BE2C (cell line): ENCODE measurements at regions not wholly inside any gene's neighbourhood (a gene's known extent, or its start where the extent isn't known, plus 50 kb on each side); places are given as distances from the start of the nearest gene placed in this dataset.
"Not testable (repeated sequence)": the region's sequence is repeated elsewhere in the genome, so short reads cannot be mapped to it uniquely, and the experiment has no call there.

ENCODE experiments used
- DNase-seq: peaks from one replicate; pipeline ENCODE4 v3.0.0-alpha.2; 2020
- H3K27me3 ChIP-seq: fragments of 250-450 bp; sonication (Bioruptor Pico); 2 replicates; pipeline ENCODE4 v1.5.1; 2020; ENCODE audit warnings: mild to moderate bottlenecking
- H3K36me3 ChIP-seq: fragments of 250-450 bp; sonication (Bioruptor Pico); 2 replicates; pipeline ENCODE4 v1.5.1; 2020; ENCODE audit warnings: mild to moderate bottlenecking
- H3K4me1 ChIP-seq: fragments of 250-450 bp; sonication (Bioruptor Pico); 2 replicates; pipeline ENCODE4 v1.5.1; 2020
- H3K4me3 ChIP-seq: 2 replicates; pipeline ENCODE4 v1.5.1; 2011; ENCODE audit warnings: low read depth, low read length
- H3K9me3 ChIP-seq: fragments of 250-450 bp; sonication (Bioruptor Pico); 2 replicates; pipeline ENCODE4 v1.5.1; 2020
- TF ChIP-seq, protein P1 (sequence below): IDR thresholded peaks from 2 replicates; pipeline ENCODE4 v1.5.1; 2012; ENCODE audit warnings: mild to moderate bottlenecking, low read depth, low read length

GRCh38 chr3:10109-10996, 186.2 kb upstream of the CHL1 start:
- H3K36me3 ChIP-seq, DNase-seq, H3K27me3 ChIP-seq, H3K4me3 ChIP-seq, H3K4me1 ChIP-seq, H3K9me3 ChIP-seq: not testable (repeated sequence)

DNA sequence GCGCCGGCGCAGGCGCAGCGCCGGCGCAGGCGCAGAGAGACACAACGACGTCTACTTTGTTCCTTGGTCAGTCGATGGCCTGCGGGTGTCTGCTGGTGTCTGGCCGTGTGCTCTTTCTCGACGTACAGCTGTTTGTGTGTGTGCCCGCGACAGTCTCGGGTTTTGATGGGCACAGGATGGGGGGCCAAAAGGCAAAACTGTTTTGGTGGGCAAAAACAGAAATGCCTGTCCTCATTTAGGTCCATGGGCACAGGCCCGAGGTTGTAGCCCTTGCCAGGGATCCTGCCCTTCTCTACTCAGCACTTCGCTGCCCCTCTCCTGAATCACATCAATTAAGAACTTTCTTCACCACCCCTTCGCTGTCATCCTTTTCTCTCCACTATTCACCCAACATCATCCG, 184.8 kb upstream of the CHL1 start:
- Histone ChIP-seq H3K27me3 (no peaks in the 10 kb centered on the region), H3K4me1 (no peaks in the 10 kb centered on the region), H3K9me3 (no peaks in the 10 kb centered on the region), H3K4me3 (peak overlapping the region; percentile 37), H3K36me3 (no peaks in the 10 kb centered on the region)
- TF ChIP-seq, protein P1, sequence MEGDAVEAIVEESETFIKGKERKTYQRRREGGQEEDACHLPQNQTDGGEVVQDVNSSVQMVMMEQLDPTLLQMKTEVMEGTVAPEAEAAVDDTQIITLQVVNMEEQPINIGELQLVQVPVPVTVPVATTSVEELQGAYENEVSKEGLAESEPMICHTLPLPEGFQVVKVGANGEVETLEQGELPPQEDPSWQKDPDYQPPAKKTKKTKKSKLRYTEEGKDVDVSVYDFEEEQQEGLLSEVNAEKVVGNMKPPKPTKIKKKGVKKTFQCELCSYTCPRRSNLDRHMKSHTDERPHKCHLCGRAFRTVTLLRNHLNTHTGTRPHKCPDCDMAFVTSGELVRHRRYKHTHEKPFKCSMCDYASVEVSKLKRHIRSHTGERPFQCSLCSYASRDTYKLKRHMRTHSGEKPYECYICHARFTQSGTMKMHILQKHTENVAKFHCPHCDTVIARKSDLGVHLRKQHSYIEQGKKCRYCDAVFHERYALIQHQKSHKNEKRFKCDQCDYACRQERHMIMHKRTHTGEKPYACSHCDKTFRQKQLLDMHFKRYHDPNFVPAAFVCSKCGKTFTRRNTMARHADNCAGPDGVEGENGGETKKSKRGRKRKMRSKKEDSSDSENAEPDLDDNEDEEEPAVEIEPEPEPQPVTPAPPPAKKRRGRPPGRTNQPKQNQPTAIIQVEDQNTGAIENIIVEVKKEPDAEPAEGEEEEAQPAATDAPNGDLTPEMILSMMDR, result no peak
- DNase-seq, result peak; percentile 35

DNA sequence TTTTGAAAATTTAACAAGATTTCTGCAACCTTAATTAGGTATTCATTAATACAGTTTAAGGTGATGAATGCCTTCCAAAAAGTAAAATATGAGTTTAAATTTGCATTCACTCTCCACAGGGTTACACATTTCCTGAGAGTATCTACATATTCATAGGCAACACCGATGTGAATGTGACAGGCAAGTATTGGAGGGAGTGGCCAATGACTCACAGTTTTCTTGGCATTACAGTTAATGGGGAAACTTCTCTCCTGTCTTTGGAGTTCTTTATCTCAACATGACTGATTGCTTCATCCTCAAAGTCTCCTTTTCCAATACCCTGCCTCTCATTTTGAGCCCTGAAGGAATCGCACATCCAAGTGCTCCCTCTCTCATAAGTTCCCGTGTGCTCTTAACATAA, 181.9 kb upstream of the CHL1 start:
- Histone ChIP-seq H3K4me1 (no peaks in the 10 kb centered on the region), H3K36me3 (no peaks in the 10 kb centered on the region), H3K27me3 (no peaks in the 10 kb centered on the region), H3K4me3 (no peak overlapping the region), H3K9me3 (no peaks in the 10 kb centered on the region)
- no peak for DNase-seq
- TF ChIP-seq, protein P1, result no peak

DNA sequence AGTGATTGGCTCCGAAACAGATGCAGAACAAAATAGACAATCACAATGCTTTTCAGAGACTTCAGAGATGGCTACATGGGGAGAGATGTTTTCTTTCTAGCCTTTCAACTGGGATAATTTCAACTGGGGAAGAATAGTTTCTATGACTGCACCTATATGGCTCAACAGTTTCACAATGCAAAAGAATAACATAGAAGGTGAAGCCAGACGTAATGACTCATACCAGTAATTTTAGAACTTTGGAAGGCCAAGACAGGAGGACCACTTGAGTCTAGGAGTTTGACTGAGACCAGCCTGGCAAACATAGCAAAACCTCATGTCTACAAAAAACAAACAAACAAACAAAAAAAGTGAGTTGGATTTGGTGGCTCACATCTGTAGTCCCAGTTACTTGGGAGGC, 180.2 kb upstream of the CHL1 start:
- Histone ChIP-seq H3K9me3 (no peaks in the 10 kb centered on the region), H3K27me3 (no peaks in the 10 kb centered on the region), H3K36me3 (no peaks in the 10 kb centered on the region), H3K4me1 (no peaks in the 10 kb centered on the region), H3K4me3 (no peak overlapping the region)
- TF ChIP-seq, protein P1, result no peak
- no peak for DNase-seq

DNA sequence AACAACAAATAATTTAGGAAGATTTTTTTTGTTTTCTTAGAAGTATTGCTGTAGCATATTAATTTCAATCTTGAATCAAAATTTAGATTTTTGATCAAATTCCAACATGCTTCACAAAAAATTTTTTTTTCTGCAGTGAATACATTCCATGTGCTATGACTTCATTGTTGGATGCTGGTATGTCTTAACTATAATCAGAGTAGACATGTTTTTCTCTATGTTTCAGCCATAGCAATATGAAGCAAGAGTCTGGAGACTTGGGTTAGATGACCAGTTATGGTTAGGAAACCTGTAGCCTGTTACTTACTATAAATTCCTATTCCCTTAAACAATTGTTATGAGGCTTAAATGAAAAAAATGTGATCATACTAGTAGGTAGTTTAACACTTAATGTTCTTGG, 176.1 kb upstream of the CHL1 start:
- DNase-seq, result no peak
- Histone ChIP-seq H3K27me3 (no peaks in the 10 kb centered on the region), H3K9me3 (no peaks in the 10 kb centered on the region), H3K36me3 (no peaks in the 10 kb centered on the region), H3K4me3 (no peak overlapping the region), H3K4me1 (no peaks in the 10 kb centered on the region)
- TF ChIP-seq, protein P1, result no peak

- H3K4me3 ChIP-seq, result no peak overlapping the region
- TF ChIP-seq, protein P1, result no peak
- H3K4me1 ChIP-seq, result no peaks in the 10 kb centered on the region
- no peaks in the 10 kb centered on the region for H3K9me3 ChIP-seq
- DNase-seq, result no peak
- no peaks in the 10 kb centered on the region for H3K27me3 ChIP-seq
- no peaks in the 10 kb centered on the region for H3K36me3 ChIP-seq
Observed at GRCh38 chr3:24006-24405, 172.6 kb upstream of the CHL1 start.
